H9 (cell line): ENCODE measurements at regions not wholly inside any gene's neighbourhood (a gene's known extent, or its start where the extent isn't known, plus 50 kb on each side); places are given as distances from the start of the nearest gene placed in this dataset.

Experiments
- DNase-seq: peaks from one replicate; pipeline ENCODE4 v3.0.0-alpha.2; 2017
- H2AFZ ChIP-seq: one replicate; pipeline ENCODE4 v1.6.1; 2013; ENCODE audit warnings: mild to moderate bottlenecking, low read length, control low read depth, moderate library complexity
- H2AK5ac ChIP-seq: 2 replicates; pipeline ENCODE4 v1.6.1; 2013; ENCODE audit warnings: low read length, control low read depth, mixed read lengths; ENCODE audit not compliant: insufficient read length
- H2BK120ac ChIP-seq: one replicate; pipeline ENCODE4 v1.6.1; 2013; ENCODE audit warnings: low read depth, mild to moderate bottlenecking, low read length, control low read depth, inconsistent platforms; ENCODE audit not compliant: poor library complexity, severe bottlenecking
- H2BK12ac ChIP-seq: 2 replicates; pipeline ENCODE4 v1.6.1; 2013; ENCODE audit warnings: low read length, control low read depth, mixed read lengths, low read depth; ENCODE audit not compliant: insufficient read length
- H2BK15ac ChIP-seq: 2 replicates; pipeline ENCODE4 v1.6.1; 2013; ENCODE audit warnings: low read depth, low read length, control low read depth
- H2BK20ac ChIP-seq: one replicate; pipeline ENCODE4 v1.6.1; 2013; ENCODE audit warnings: low read depth, mild to moderate bottlenecking, low read length, control low read depth, inconsistent platforms; ENCODE audit not compliant: poor library complexity, severe bottlenecking
- H2BK5ac ChIP-seq: 2 replicates; pipeline ENCODE4 v1.6.1; 2013; ENCODE audit warnings: low read length, control low read depth, mixed read lengths; ENCODE audit not compliant: insufficient read length
- H3K14ac ChIP-seq: 2 replicates; pipeline ENCODE4 v1.6.1; 2013; ENCODE audit warnings: low read length, control low read depth; ENCODE audit not compliant: insufficient read depth
- H3K18ac ChIP-seq: 2 replicates; pipeline ENCODE4 v1.6.1; 2013; ENCODE audit warnings: low read depth, mild to moderate bottlenecking, mixed read lengths, low read length, control low read depth; ENCODE audit not compliant: insufficient read length
- H3K23ac ChIP-seq: 2 replicates; pipeline ENCODE4 v1.6.1; 2013; ENCODE audit warnings: low read length, control low read depth, mixed read lengths, low read depth; ENCODE audit not compliant: insufficient read length
- H3K23me2 ChIP-seq: 2 replicates; pipeline ENCODE4 v1.6.1; 2013; ENCODE audit warnings: low read depth, mild to moderate bottlenecking, mixed read lengths, low read length, control low read depth; ENCODE audit not compliant: insufficient read length, poor library complexity, severe bottlenecking
- H3K27ac ChIP-seq: 2 replicates; pipeline ENCODE4 v1.5.1; 2013; ENCODE audit warnings: low read length, control low read depth, mixed read lengths, low read depth; ENCODE audit not compliant: insufficient read length
- H3K27me3 ChIP-seq: 2 replicates; pipeline ENCODE4 v1.6.1; 2013; ENCODE audit warnings: low read length, control low read depth, inconsistent platforms; ENCODE audit not compliant: insufficient read depth
- H3K4ac ChIP-seq: 2 replicates; pipeline ENCODE4 v1.6.1; 2013; ENCODE audit warnings: low read depth, mild to moderate bottlenecking, control low read depth, inconsistent platforms, low read length, moderate library complexity
- H3K4me1 ChIP-seq: 2 replicates; pipeline ENCODE4 v1.6.1; 2013; ENCODE audit warnings: low read length, control low read depth, inconsistent platforms; ENCODE audit not compliant: insufficient read depth
- H3K4me2 ChIP-seq: 2 replicates; pipeline ENCODE4 v1.6.1; 2013; ENCODE audit warnings: low read length, control low read depth, mixed read lengths; ENCODE audit not compliant: insufficient read length, insufficient read depth
- H3K56ac ChIP-seq: 2 replicates; pipeline ENCODE4 v1.6.1; 2013; ENCODE audit warnings: low read depth, mild to moderate bottlenecking, mixed read lengths, low read length, control low read depth; ENCODE audit not compliant: insufficient read length
- H3K79me1 ChIP-seq: 2 replicates; pipeline ENCODE4 v1.6.1; 2013; ENCODE audit warnings: low read depth, mild to moderate bottlenecking, moderate library complexity, low read length, control low read depth, inconsistent platforms; ENCODE audit not compliant: insufficient read depth, poor library complexity, severe bottlenecking
- H3K79me2 ChIP-seq: 2 replicates; pipeline ENCODE4 v1.6.1; 2013; ENCODE audit warnings: low read length, control low read depth, inconsistent platforms; ENCODE audit not compliant: insufficient read depth
- H3K9ac ChIP-seq: 2 replicates; pipeline ENCODE4 v1.6.1; 2013; ENCODE audit warnings: low read length, control low read depth, mixed read lengths; ENCODE audit not compliant: insufficient read length; ENCODE audit errors: extremely low read depth
- H3K9me3 ChIP-seq: one replicate; pipeline ENCODE4 v1.6.1; 2013; ENCODE audit warnings: low read depth, low read length, inconsistent platforms; ENCODE audit not compliant: control insufficient read depth
- H3T11ph ChIP-seq: one replicate; pipeline ENCODE4 v1.6.1; 2013; ENCODE audit warnings: mild to moderate bottlenecking, low read length, control low read depth, inconsistent platforms
- H4K20me1 ChIP-seq: one replicate; pipeline ENCODE4 v1.6.1; 2013; ENCODE audit not compliant: control insufficient read depth, insufficient read length, insufficient read depth
- H4K5ac ChIP-seq: 2 replicates; pipeline ENCODE4 v1.6.1; 2013; ENCODE audit warnings: low read depth, mild to moderate bottlenecking, mixed read lengths, low read length, control low read depth; ENCODE audit not compliant: insufficient read length
- H4K8ac ChIP-seq: replicated peaks from 2 replicates; pipeline ENCODE4 v1.6.1; 2013; ENCODE audit warnings: low read length, control low read depth, mixed read lengths, low read depth; ENCODE audit not compliant: insufficient read length
- H4K91ac ChIP-seq: 2 replicates; pipeline ENCODE4 v1.6.1; 2013; ENCODE audit warnings: low read depth, mild to moderate bottlenecking, moderate library complexity, mixed read lengths, low read length, control low read depth; ENCODE audit not compliant: insufficient read length
- H3K27ac Mint-ChIP-seq, 3 experiments: 2 replicates in 2 of 3; 3 replicates in 1 of 3; pipeline ENCODE4 v1.8.0; 2020 to 2021; ENCODE audit warnings: mixed read lengths in 3 of 3, mild to moderate bottlenecking in 1 of 3, moderate library complexity in 1 of 3
- H3K27me3 Mint-ChIP-seq: 2 replicates; pipeline ENCODE4 v1.8.0; 2021; ENCODE audit warnings: low read depth, mild to moderate bottlenecking, moderate library complexity, mixed read lengths
- H3K36me3 Mint-ChIP-seq, 3 experiments: 2 replicates in 2 of 3; 3 replicates in 1 of 3; pipeline ENCODE4 v1.8.0; 2020 to 2021; ENCODE audit warnings: low read depth in 3 of 3, mixed read lengths in 3 of 3; ENCODE audit not compliant: insufficient read depth in 1 of 3
- H3K4me1 Mint-ChIP-seq, 2 experiments: 2 replicates each; pipeline ENCODE4 v1.8.0; 2020; ENCODE audit warnings: mixed read lengths in 2 of 2
- H3K4me3 Mint-ChIP-seq, 2 experiments: 2 replicates in 1 of 2; 3 replicates in 1 of 2; pipeline ENCODE4 v1.8.0; 2020 to 2021; ENCODE audit warnings: mild to moderate bottlenecking in 2 of 2, mixed read lengths in 2 of 2, moderate library complexity in 1 of 2
- H3K9me3 Mint-ChIP-seq, 2 experiments: 2 replicates in 1 of 2; 3 replicates in 1 of 2; pipeline ENCODE4 v1.8.0; 2020; ENCODE audit warnings: mild to moderate bottlenecking in 2 of 2, mixed read lengths in 2 of 2, moderate library complexity in 1 of 2
- CTCF ChIP-seq: fragments of 200-600 bp; sonication (generic); conservative IDR thresholded peaks from 3 replicates; pipeline ENCODE4 v1.8.0; 2021; ENCODE audit warnings: antibody characterized with exemption, mild to moderate bottlenecking
- WGBS: extraction: QIAGEN DNeasy Blood & Tissue Kit; methylation state at CpG from one replicate; pipeline ENCODE4 v1.1.7; 2013; ENCODE audit warnings: missing lambda C conversion rate, low lambda C conversion rate, mixed read lengths; ENCODE audit not compliant: insufficient read length; ENCODE audit errors: extremely low coverage; 5-methylcytosine and 5-hydroxymethylcytosine counted together

GRCh38 chr22:48494256-48494967 lies 1333.3 kb downstream of the BRD1 start:
- Histone ChIP-seq H3K9ac (no peak overlapping the region), H3K18ac (no peak overlapping the region), H2BK15ac (no peak overlapping the region), H2AK5ac (no peak overlapping the region), H3T11ph (no peak overlapping the region), H4K20me1 (no peaks in the 10 kb centered on the region), H2BK12ac (no peak overlapping the region), H2BK120ac (no peak overlapping the region), H3K4me2 (no peak overlapping the region), H4K5ac (no peak overlapping the region), H3K4me1 (peaks cover 4% of the 10 kb centered on the region; the same call in 1 of the 2 replicates), H3K79me2 (peaks cover 10% of the 10 kb centered on the region; the same call in 1 of the 2 replicates), H2BK20ac (no peak overlapping the region), H2BK5ac (no peak overlapping the region), H3K9me3 (no peaks in the 10 kb centered on the region), H3K4ac (no peak overlapping the region), H3K56ac (no peak overlapping the region), H3K27me3 (no peaks in the 10 kb centered on the region), H3K14ac (no peak overlapping the region), H3K79me1 (peaks cover 3% of the 10 kb centered on the region), H4K91ac (no peak overlapping the region), H2AFZ (no peak overlapping the region), H4K8ac (no peak overlapping the region), H3K23me2 (peaks cover 17% of the 10 kb centered on the region), H3K27ac (no peak overlapping the region), H3K23ac (no peak overlapping the region)
- no peak for TF ChIP-seq CTCF
- Mint-ChIP-seq H3K36me3 (peaks cover 0 to 10% (median 4%) of the 10 kb centered on the region in 3 experiments; a peak in 2 of 7 replicates), H3K27ac (no peak overlapping the region), H3K9me3 (no peaks in the 10 kb centered on the region), H3K4me3 (no peak overlapping the region), H3K27me3 (peaks cover 17% of the 10 kb centered on the region), H3K4me1 (peaks cover 42 to 58% of the 10 kb centered on the region in 2 experiments)
- no CpG with 5 or more reads among the region's 21 CpGs for WGBS
- DNase-seq = no peak
